Transverse colon (tissue), 4 donors: ENCODE measurements at regions not wholly inside any gene's neighbourhood (a gene's known extent, or its start where the extent isn't known, plus 50 kb on each side); places are given as distances from the start of the nearest gene placed in this dataset.

ENCODE experiments used
- DNase-seq: peaks from one replicate; pipeline ENCODE4 v3.0.0-alpha.2; 2019
- H3K27ac ChIP-seq, 4 donors: fragments of 200-600 bp; sonication (generic); 2 replicates each; pipeline ENCODE4 v1.5.1; 2016 to 2018; ENCODE audit warnings: inconsistent platforms in 4 of 4
- H3K27me3 ChIP-seq: fragments of 200-600 bp; sonication (generic); 2 replicates; pipeline ENCODE4 v1.5.1; 2017; ENCODE audit warnings: inconsistent platforms
- H3K36me3 ChIP-seq, 4 donors: fragments of 200-600 bp; sonication (generic); 2 replicates each; pipeline ENCODE4 v1.5.1; 2017 to 2019; ENCODE audit warnings: inconsistent platforms in 4 of 4
- H3K4me1 ChIP-seq, 4 donors: fragments of 200-600 bp; sonication (generic); 2 replicates each; pipeline ENCODE4 v1.5.1; 2017 to 2020; ENCODE audit warnings: inconsistent platforms in 4 of 4
- H3K4me3 ChIP-seq, 4 donors: fragments of 200-600 bp; sonication (generic); 1 replicate in 1 of 4; 2 replicates in 3 of 4; pipeline versions ENCODE4 v1.5.1 to v1.6.1; 2017 to 2019; ENCODE audit warnings: inconsistent platforms in 4 of 4
- H3K9me3 ChIP-seq, 2 donors: fragments of 200-600 bp; sonication (generic); 2 replicates each; pipeline ENCODE4 v1.5.1; 2017 to 2019; ENCODE audit warnings: inconsistent platforms in 2 of 2
- CTCF ChIP-seq, 5 experiments: fragments of 200-600 bp in 3 of 5; fragments of 450-650 bp in 2 of 5; sonication (generic) in 3 of 5; IDR thresholded peaks; 1 replicate in 2 of 5; 2 replicates in 3 of 5; pipeline ENCODE4 v1.5.1; 2016 to 2017; ENCODE audit warnings: antibody characterized with exemption in 5 of 5, inconsistent platforms in 3 of 5, mild to moderate bottlenecking in 2 of 5, moderate library complexity in 1 of 5
- EP300 ChIP-seq: sonication (generic); formaldehyde crosslinking; IDR thresholded peaks from one replicate; pipeline ENCODE4 v1.6.1; 2017; ENCODE audit warnings: antibody characterized with exemption, low read depth
- POLR2A ChIP-seq: fragments of 450-650 bp; IDR thresholded peaks from one replicate; pipeline ENCODE4 v1.6.1; 2016; ENCODE audit warnings: antibody characterized with exemption, mild to moderate bottlenecking, moderate library complexity
- POLR2AphosphoS5 ChIP-seq, 3 donors: sonication (generic); formaldehyde crosslinking; IDR thresholded peaks; one replicate each; pipeline ENCODE4 v1.6.1; 2016; ENCODE audit warnings: antibody characterized with exemption in 3 of 3
- WGBS, 2 donors: methylation state at CpG; one replicate each; pipeline ENCODE4 v1.1.5; 2018; ENCODE audit warnings: low coverage in 1 of 2; 5-methylcytosine and 5-hydroxymethylcytosine counted together
- in situ Hi-C, 4 donors: fragments of 200-750 bp; cut with MboI; loops; one replicate each; pipeline versions ENCODE4 v1.15.0 to v1.15.1; 2017; ENCODE audit warnings: low sequenced_read_pairs in 3 of 4, low pct_ligation_motif_present in 1 of 4, low pct_unique_long_range_greater_than_20kb in 1 of 4
- intact Hi-C: fragments of 100-400 bp; cut with DNase I; formaldehyde crosslinking; loops from one replicate; pipeline ENCODE4 v1.15.1; 2023; ENCODE audit warnings: low total_unique reads

GRCh38 chr7:7090460-7090859 lies 91.9 kb upstream of the C1GALT1 start:
- intact Hi-C loops (no loop called here), in situ Hi-C loops (no loop called here)
- no peak for DNase-seq
- WGBS, 2 donors = 61 to 100% methylated on average over 1 of the region's 1 CpG
- Histone ChIP-seq H3K4me1 (no peaks in the 10 kb centered on the region), H3K9me3 (peaks cover 0 to 2% of the 10 kb centered on the region in 2 donors), H3K36me3 (no peaks in the 10 kb centered on the region), H3K27ac (no peak overlapping the region), H3K27me3 (no peaks in the 10 kb centered on the region), H3K4me3 (no peak overlapping the region)
- TF ChIP-seq EP300 = no peak
- TF ChIP-seq CTCF (IDR thresholded peaks at IDR 0.05) = no peak
- TF ChIP-seq POLR2A = no peak
- no peak for TF ChIP-seq POLR2AphosphoS5 (IDR thresholded peaks at IDR 0.05)

- Histone ChIP-seq H3K27me3 (no peaks in the 10 kb centered on the region), H3K9me3 (no peaks in the 10 kb centered on the region), H3K4me1 (peaks cover 0 to 6% (median 4%) of the 10 kb centered on the region in 4 donors), H3K4me3 (no peak overlapping the region), H3K27ac (no peak overlapping the region), H3K36me3 (no peaks in the 10 kb centered on the region)
- 93 to 98% methylated on average over 1 of the region's 1 CpG for WGBS, 2 donors
- in situ Hi-C loops = no loop called here
- TF ChIP-seq CTCF (IDR thresholded peaks at IDR 0.05) (no peak), POLR2A (no peak), POLR2AphosphoS5 (IDR thresholded peaks at IDR 0.05) (no peak), EP300 (no peak)
- intact Hi-C loops = no loop called here
- no peak for DNase-seq
Observed at GRCh38 chr7:7098280-7098818, 84.0 kb upstream of the C1GALT1 start.

GRCh38 chr7:7099584-7100014 lies 82.7 kb upstream of the C1GALT1 start:
- Histone ChIP-seq H3K36me3 (no peaks in the 10 kb centered on the region), H3K9me3 (no peaks in the 10 kb centered on the region), H3K27ac (no peak overlapping the region), H3K4me1 (peaks cover 0 to 6% (median 4%) of the 10 kb centered on the region in 4 donors), H3K4me3 (no peak overlapping the region), H3K27me3 (no peaks in the 10 kb centered on the region)
- in situ Hi-C loops (loop anchor here in 3 of 4 donors (5.0 to 10.0 kb wide), 2 partner anchors 435 to 443 kb away; partner anchors contain the start of gene COL28A1 (in 2 of the 3)), intact Hi-C loops (loop anchor here (5.0 kb wide), 1 partner anchor 433 kb away; no protein-coding TSS in a partner anchor)
- WGBS, 2 donors = 0 to 38% methylated on average over 1 of the region's 1 CpG
- DNase-seq = peak; percentile 28
- no peak for TF ChIP-seq POLR2A
- no peak for TF ChIP-seq EP300
- no peak for TF ChIP-seq CTCF (IDR thresholded peaks at IDR 0.05)
- TF ChIP-seq POLR2AphosphoS5 (IDR thresholded peaks at IDR 0.05) = no peak

- no peaks in the 10 kb centered on the region for H3K27me3 ChIP-seq
- TF ChIP-seq CTCF (IDR thresholded peaks at IDR 0.05) = no peak
- no peak for TF ChIP-seq POLR2A
- no peak for TF ChIP-seq EP300
- no peak for TF ChIP-seq POLR2AphosphoS5 (IDR thresholded peaks at IDR 0.05)
- WGBS, 2 donors = 84 to 89% methylated on average over 7 to 8 of the region's 8 CpGs
Observed at GRCh38 chr7:7100432-7100849, 81.9 kb upstream of the C1GALT1 start.

More at GRCh38 chr7:7100432-7100849, 81.9 kb upstream of the C1GALT1 start:
- H3K27ac ChIP-seq = no peak overlapping the region
- H3K4me1 ChIP-seq = peaks cover 0 to 6% (median 4%) of the 10 kb centered on the region in 4 donors
- no peaks in the 10 kb centered on the region for H3K36me3 ChIP-seq
- no peak for DNase-seq
- H3K4me3 ChIP-seq = no peak overlapping the region
- in situ Hi-C loops (loop anchor here in 3 of 4 donors (5.0 to 10.0 kb wide), 2 partner anchors 434 to 442 kb away; partner anchors contain the start of gene COL28A1 (in 2 of the 3)), intact Hi-C loops (loop anchor here (5.0 kb wide), 1 partner anchor 432 kb away; no protein-coding TSS in a partner anchor)
- no peaks in the 10 kb centered on the region for H3K9me3 ChIP-seq
